Astrocyte of the spinal cord (primary cell): ENCODE measurements at regions not wholly inside any gene's neighbourhood (a gene's known extent, or its start where the extent isn't known, plus 50 kb on each side); places are given as distances from the start of the nearest gene placed in this dataset.

Source experiments
- DNase-seq: peaks from one replicate; pipeline ENCODE4 v3.0.0; 2011; ENCODE audit warnings: low read depth, low spot score
- H3K4me3 ChIP-seq: 2 replicates; pipeline ENCODE4 v1.5.1; 2011; ENCODE audit warnings: low read depth, mild to moderate bottlenecking, low read length, moderate library complexity
- in situ Hi-C: cut with HindIII; loops from 2 replicates; pipeline ENCODE4 v1.10.0; 2017; ENCODE audit warnings: low sequenced_read_pairs
- TF ChIP-seq, protein P1 (sequence below): IDR thresholded peaks from 2 replicates; pipeline ENCODE4 v1.5.1; 2012; ENCODE audit warnings: low read depth, mild to moderate bottlenecking, low read length, inconsistent platforms

DNA sequence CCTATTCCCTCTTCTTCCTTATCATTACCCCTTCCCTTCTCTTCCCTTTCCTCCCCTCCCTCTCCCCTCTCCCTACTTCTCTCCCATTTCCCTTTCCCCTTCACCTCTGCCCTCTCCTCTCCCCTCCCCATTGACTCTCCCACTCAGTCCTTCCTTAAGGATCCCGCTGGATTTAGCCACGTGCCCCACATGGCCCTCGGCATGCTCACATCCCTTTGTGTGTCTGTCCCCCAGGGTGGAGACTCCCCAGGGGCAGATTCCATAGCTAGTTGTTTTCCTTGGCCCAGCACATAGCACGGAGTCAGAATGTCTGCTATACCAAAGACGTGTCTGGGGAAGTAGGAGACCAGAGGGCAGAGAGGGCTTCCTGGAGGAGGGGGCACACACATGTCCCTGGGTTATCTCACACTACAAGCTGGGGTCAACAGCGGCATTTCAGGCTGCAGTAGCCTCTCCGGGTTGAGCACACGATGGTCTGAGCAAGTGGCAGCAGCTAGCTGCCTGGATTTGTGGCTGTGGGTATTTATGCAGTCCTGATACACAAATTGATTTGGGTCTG lies 487.0 kb downstream of the TBC1D22A start:
- no peak overlapping the region for H3K4me3 ChIP-seq
- in situ Hi-C loops = no loop called here
- TF ChIP-seq, protein P1, sequence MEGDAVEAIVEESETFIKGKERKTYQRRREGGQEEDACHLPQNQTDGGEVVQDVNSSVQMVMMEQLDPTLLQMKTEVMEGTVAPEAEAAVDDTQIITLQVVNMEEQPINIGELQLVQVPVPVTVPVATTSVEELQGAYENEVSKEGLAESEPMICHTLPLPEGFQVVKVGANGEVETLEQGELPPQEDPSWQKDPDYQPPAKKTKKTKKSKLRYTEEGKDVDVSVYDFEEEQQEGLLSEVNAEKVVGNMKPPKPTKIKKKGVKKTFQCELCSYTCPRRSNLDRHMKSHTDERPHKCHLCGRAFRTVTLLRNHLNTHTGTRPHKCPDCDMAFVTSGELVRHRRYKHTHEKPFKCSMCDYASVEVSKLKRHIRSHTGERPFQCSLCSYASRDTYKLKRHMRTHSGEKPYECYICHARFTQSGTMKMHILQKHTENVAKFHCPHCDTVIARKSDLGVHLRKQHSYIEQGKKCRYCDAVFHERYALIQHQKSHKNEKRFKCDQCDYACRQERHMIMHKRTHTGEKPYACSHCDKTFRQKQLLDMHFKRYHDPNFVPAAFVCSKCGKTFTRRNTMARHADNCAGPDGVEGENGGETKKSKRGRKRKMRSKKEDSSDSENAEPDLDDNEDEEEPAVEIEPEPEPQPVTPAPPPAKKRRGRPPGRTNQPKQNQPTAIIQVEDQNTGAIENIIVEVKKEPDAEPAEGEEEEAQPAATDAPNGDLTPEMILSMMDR = no peak
- no peak for DNase-seq

DNA sequence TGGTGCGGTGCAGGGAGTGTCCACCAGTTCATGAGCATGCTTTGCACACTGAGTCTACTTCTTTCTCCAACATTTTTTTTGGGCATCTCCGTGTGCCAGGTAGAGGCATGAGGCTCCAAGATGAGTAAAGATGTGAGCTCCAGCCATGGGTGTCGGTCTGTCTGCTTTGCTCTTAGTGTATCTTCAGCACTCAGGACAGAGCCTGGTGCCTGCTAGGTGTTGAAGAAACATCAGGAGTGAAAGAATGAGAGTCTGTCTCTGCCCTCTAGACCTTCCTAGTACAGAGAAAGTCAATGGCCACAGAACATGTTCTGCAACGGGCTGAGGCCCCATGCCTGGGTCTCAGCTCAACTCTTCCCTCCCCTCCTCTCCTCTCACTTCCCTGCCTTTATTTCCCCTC lies 486.5 kb downstream of the TBC1D22A start:
- H3K4me3 ChIP-seq = no peak overlapping the region
- TF ChIP-seq, protein P1 = no peak
- in situ Hi-C loops = no loop called here
- DNase-seq = no peak

DNA sequence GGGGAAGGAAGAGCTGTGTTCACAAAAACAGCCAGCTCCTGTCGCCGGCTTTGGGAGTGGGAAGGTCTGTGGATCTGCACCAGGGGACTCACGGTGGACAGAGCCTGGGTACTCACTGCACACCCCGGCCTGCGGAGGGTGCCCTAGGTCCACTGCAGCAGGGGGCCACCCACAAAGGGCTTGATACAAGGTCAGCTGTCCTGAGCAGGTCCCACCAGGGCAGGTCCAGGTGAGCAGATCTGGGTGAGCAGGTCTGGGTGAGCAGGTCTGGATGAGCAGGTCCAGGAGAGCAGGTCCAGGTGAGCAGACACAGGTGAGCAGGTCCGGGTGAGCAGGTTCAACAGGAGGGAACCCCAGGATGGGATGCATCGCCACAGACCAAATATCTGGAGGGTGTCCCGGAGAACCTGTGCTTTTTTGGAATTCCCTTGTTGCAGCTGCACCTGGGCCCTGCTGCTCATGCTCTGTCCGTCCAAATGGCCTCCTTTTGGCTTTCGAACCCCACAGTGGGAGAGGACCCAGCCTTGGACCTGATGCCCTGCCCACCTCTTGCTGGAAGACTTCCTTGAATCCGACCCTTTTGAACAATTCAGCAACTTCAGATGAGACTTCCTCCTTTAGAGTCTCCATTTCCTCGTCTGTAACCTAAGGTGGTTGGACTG lies 485.3 kb downstream of the TBC1D22A start:
- in situ Hi-C loops = no loop called here
- H3K4me3 ChIP-seq = no peak overlapping the region
- DNase-seq = no peak
- TF ChIP-seq, protein P1 = no peak

DNA sequence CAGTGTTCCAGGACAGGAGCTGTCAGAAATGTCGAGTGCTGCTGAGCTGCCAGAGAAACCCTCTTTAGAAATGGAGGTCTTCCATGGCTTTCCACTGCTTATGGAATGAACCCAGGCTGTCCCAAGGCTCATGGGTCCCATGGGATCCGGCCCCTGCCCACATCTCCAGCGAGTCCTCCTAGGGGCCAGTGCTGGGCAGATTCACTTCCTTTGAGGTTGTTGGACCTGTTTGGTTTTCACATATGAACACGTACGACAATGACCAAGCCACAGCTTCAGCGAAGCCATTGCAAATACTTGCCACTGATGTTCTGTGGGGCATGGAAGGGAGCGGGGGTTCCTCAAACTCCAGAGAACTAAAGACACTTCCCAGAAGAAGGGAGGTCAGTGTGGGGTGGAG lies 483.3 kb downstream of the TBC1D22A start:
- TF ChIP-seq, protein P1 = no peak
- no peak for DNase-seq
- in situ Hi-C loops = no loop called here
- no peak overlapping the region for H3K4me3 ChIP-seq

DNA sequence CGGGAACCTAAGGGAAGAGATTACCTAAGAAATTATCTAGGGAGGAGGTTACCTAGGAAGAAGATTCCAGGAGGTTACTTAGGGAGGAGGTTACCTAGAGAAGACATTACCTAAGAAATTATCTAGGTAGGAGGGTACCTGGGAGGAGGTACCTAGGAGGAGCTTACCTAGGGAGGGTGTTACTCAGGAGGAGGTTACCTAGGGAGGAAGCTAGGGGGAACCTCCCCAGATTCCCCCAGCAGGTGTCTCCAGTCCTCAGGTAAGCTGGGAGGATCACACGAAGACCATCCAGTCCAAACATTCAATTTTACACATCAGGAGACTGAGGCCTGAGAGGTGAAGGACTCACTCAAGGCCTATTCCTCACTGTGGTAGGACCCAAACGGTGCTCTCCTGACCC lies 482.8 kb downstream of the TBC1D22A start:
- no peak overlapping the region for H3K4me3 ChIP-seq
- in situ Hi-C loops = no loop called here
- TF ChIP-seq, protein P1 = no peak
- no peak for DNase-seq

DNA sequence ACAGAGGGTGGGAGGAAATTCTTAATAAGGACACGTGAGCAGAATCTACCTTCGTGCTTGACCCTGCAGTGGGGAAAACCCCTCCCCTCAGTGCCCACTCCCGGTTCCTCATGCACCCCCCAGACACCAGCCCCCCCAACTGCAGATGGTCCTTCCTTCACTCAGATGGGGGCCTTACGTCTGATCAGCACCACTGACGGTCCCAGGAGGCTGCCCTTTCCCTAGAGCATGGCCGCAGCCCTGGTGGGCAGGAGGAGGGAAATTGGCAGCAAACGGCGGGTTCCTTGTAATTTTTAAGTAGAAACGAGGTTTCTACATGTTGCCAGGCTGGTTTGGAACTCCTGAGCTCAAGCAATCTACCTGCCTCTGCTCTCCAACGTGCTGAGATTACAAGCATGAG lies 477.7 kb downstream of the TBC1D22A start:
- H3K4me3 ChIP-seq = no peak overlapping the region
- no peak for DNase-seq
- TF ChIP-seq, protein P1 = no peak
- in situ Hi-C loops = no loop called here
